NCI-H446 (cell line): ENCODE measurements at regions not wholly inside any gene's neighbourhood (a gene's known extent, or its start where the extent isn't known, plus 50 kb on each side); places are given as distances from the start of the nearest gene placed in this dataset.
"Not testable (repeated sequence)": the region's sequence is repeated elsewhere in the genome, so short reads cannot be mapped to it uniquely, and the experiment has no call there.

Experiments used
- DNase-seq, 2 experiments: peaks; one replicate each; lab custom pipeline; 2025; lab: John Stamatoyannopoulos, UW

- DNase-seq: no peak
Observed at GRCh38 chr11:129503646-129504045, 128.0 kb downstream of the BARX2 start.

GRCh38 chr11:129505266-129505665, 129.6 kb downstream of the BARX2 start:
- no peak for DNase-seq

- no peak for DNase-seq
Observed at GRCh38 chr11:129508163-129508562, 132.5 kb downstream of the BARX2 start.

GRCh38 chr11:129528296-129528695, 152.6 kb downstream of the BARX2 start:
- DNase-seq: no peak

- DNase-seq: no peak
Observed at GRCh38 chr11:129530154-129530895, 154.7 kb downstream of the BARX2 start.

- DNase-seq: no peak
Observed at GRCh38 chr11:129533395-129533794, 157.7 kb downstream of the BARX2 start.

GRCh38 chr11:129536338-129536737, 160.7 kb downstream of the BARX2 start:
- DNase-seq: no peak

- DNase-seq: no peak
Observed at GRCh38 chr11:129538323-129538722, 162.7 kb downstream of the BARX2 start.

GRCh38 chr11:129543515-129544290, 168.1 kb downstream of the BARX2 start:
- no peak for DNase-seq

- no peak for DNase-seq
Observed at GRCh38 chr11:129544691-129545090, 169.0 kb downstream of the BARX2 start.

GRCh38 chr11:129546266-129546665, 170.6 kb downstream of the BARX2 start:
- DNase-seq: no peak

GRCh38 chr11:129557421-129557820, 181.8 kb downstream of the BARX2 start:
- no peak for DNase-seq

GRCh38 chr11:129569007-129569406, 193.4 kb downstream of the BARX2 start:
- DNase-seq: no peak

GRCh38 chr11:129572667-129573066, 197.0 kb downstream of the BARX2 start:
- not testable (repeated sequence) for DNase-seq

GRCh38 chr11:129573161-129573560, 197.5 kb downstream of the BARX2 start:
- DNase-seq: no peak

GRCh38 chr11:129574431-129574830, 198.8 kb downstream of the BARX2 start:
- no peak for DNase-seq

GRCh38 chr11:129576652-129577051, 201.0 kb downstream of the BARX2 start:
- DNase-seq: no peak

GRCh38 chr11:129578006-129578405, 202.4 kb downstream of the BARX2 start:
- no peak for DNase-seq

- DNase-seq: no peak
Observed at GRCh38 chr11:129580278-129580677, 204.6 kb downstream of the BARX2 start.

- no peak for DNase-seq
Observed at GRCh38 chr11:129584316-129584715, 208.7 kb downstream of the BARX2 start.

GRCh38 chr11:129589190-129589860, 213.7 kb downstream of the BARX2 start:
- DNase-seq: no peak

GRCh38 chr11:129590030-129590752, 214.5 kb downstream of the BARX2 start:
- no peak for DNase-seq
